ENCODE measurements at regions not wholly inside any gene's neighbourhood (a gene's known extent, or its start where the extent isn't known, plus 50 kb on each side); places are given as distances from the start of the nearest gene placed in this dataset.

- Mint-ChIP-seq H3K4me1 (peaks cover 9% of the 10 kb centered on the region), H3K27ac (no peak overlapping the region)
- DNase-seq = no peak
These were observed 333.9 kb downstream of the TBC1D32 start for GRCh38 chr6:121000381-121000780.

DNA sequence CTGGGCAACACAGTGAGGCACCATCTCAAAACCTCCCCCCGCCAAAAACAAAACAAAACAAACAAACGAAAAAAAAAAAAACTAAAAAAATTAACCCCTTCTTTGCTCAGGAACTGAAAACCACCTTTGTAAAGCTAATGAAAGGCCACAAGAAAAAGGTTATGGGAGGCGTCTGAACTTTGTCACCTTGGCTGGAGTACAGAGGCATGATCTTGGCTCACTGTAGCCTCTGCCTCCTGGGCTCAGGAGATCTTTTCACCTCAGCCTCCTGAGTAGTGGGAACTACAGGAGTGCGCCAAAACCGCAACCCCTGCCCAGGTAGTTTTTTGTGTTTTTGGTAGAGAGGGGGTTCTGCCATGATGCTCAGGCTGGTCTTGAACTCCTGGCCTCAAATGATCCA lies 337.9 kb downstream of the TBC1D32 start:
- Mint-ChIP-seq H3K36me3 (ENCODE audit: low read depth) (no peaks in the 10 kb centered on the region), H3K27me3 (ENCODE audit: insufficient read depth) (no peaks in the 10 kb centered on the region), H3K9me3 (no peaks in the 10 kb centered on the region), H3K27ac (no peak overlapping the region), H3K4me1 (peaks cover 9% of the 10 kb centered on the region), H3K4me3 (no peak overlapping the region)
- H3K4me3 ChIP-seq (ENCODE audit: low read length) = no peak overlapping the region
- DNase-seq = no peak
- H3K4me1 ChIP-seq (ENCODE audit: control insufficient read depth, insufficient read depth, low read length) = peaks cover 4% of the 10 kb centered on the region
- H3K27me3 ChIP-seq (ENCODE audit: control insufficient read depth, insufficient read depth, low read length, poor library complexity, severe bottlenecking) = no peaks in the 10 kb centered on the region
- no peak overlapping the region for H3K27ac ChIP-seq (ENCODE audit: low read depth, low read length)
- H3K9ac ChIP-seq (ENCODE audit: extremely low read depth, low read length, poor library complexity, severe bottlenecking) = no peak overlapping the region
- TF ChIP-seq, protein P1, sequence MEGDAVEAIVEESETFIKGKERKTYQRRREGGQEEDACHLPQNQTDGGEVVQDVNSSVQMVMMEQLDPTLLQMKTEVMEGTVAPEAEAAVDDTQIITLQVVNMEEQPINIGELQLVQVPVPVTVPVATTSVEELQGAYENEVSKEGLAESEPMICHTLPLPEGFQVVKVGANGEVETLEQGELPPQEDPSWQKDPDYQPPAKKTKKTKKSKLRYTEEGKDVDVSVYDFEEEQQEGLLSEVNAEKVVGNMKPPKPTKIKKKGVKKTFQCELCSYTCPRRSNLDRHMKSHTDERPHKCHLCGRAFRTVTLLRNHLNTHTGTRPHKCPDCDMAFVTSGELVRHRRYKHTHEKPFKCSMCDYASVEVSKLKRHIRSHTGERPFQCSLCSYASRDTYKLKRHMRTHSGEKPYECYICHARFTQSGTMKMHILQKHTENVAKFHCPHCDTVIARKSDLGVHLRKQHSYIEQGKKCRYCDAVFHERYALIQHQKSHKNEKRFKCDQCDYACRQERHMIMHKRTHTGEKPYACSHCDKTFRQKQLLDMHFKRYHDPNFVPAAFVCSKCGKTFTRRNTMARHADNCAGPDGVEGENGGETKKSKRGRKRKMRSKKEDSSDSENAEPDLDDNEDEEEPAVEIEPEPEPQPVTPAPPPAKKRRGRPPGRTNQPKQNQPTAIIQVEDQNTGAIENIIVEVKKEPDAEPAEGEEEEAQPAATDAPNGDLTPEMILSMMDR (conservative IDR thresholded peaks at IDR 0.05) = no peak
- H3K36me3 ChIP-seq (ENCODE audit: control insufficient read depth, insufficient read depth, low read length) = no peaks in the 10 kb centered on the region
- 79% methylated on average over 5 of the region's 5 CpGs; no CpG with 5 or more reads in 1 of the 2 experiments for WGBS, 2 experiments (ENCODE audit: insufficient coverage in 1 of 2, insufficient read length in 1 of 2)
- no peaks in the 10 kb centered on the region for H3K9me3 ChIP-seq (ENCODE audit: control insufficient read depth, low read length)

More at GRCh38 chr6:121000381-121000780, 333.9 kb downstream of the TBC1D32 start:
- Histone ChIP-seq H3K27ac (ENCODE audit: low read depth, low read length) (no peak overlapping the region), H3K4me3 (ENCODE audit: low read length) (peak overlapping the region; percentile 33), H3K4me1 (ENCODE audit: control insufficient read depth, insufficient read depth, low read length) (peaks cover 4% of the 10 kb centered on the region), H3K9ac (ENCODE audit: extremely low read depth, low read length, poor library complexity, severe bottlenecking) (no peak overlapping the region), H3K9me3 (ENCODE audit: control insufficient read depth, low read length) (peaks cover 23% of the 10 kb centered on the region), H3K27me3 (ENCODE audit: control insufficient read depth, insufficient read depth, low read length, poor library complexity, severe bottlenecking) (no peaks in the 10 kb centered on the region), H3K36me3 (ENCODE audit: control insufficient read depth, insufficient read depth, low read length) (no peaks in the 10 kb centered on the region)
- Mint-ChIP-seq H3K9me3 (peaks cover 11% of the 10 kb centered on the region), H3K27me3 (ENCODE audit: insufficient read depth) (no peaks in the 10 kb centered on the region), H3K36me3 (ENCODE audit: low read depth) (peaks cover 2% of the 10 kb centered on the region), H3K4me3 (no peak overlapping the region)
- TF ChIP-seq, protein P1 (conservative IDR thresholded peaks at IDR 0.05) = no peak
- WGBS, 2 experiments (ENCODE audit: insufficient coverage in 1 of 2, insufficient read length in 1 of 2) = 80 to 100% methylated on average over 2 to 5 of the region's 5 CpGs

DNA sequence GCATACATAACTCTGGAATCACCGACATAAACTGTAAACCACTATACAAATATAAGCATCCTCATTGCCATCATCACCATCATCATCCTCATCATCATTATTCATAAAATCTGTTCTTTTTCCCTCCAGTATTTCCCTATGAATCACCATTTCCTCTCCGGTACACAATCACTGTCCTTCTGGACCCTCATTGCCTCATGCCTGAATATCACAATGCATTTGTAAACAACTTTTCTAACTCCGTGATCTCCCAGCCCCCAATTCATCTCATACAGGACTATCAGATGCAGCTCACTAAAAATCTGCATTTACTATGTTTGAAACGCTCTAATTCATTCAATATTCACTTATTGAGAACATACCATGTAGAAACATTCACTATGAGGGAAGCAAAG lies 339.7 kb downstream of the TBC1D32 start:
- Histone ChIP-seq H3K9ac (ENCODE audit: extremely low read depth, low read length, poor library complexity, severe bottlenecking) (no peak overlapping the region), H3K27ac (ENCODE audit: low read depth, low read length) (no peak overlapping the region), H3K27me3 (ENCODE audit: control insufficient read depth, insufficient read depth, low read length, poor library complexity, severe bottlenecking) (no peaks in the 10 kb centered on the region), H3K9me3 (ENCODE audit: control insufficient read depth, low read length) (no peaks in the 10 kb centered on the region), H3K4me3 (ENCODE audit: low read length) (no peak overlapping the region), H3K36me3 (ENCODE audit: control insufficient read depth, insufficient read depth, low read length) (no peaks in the 10 kb centered on the region), H3K4me1 (ENCODE audit: control insufficient read depth, insufficient read depth, low read length) (no peaks in the 10 kb centered on the region)
- no peaks in the 10 kb centered on the region for H3K36me3 Mint-ChIP-seq (ENCODE audit: low read depth)
- WGBS, 2 experiments (ENCODE audit: insufficient coverage in 1 of 2, insufficient read length in 1 of 2) = 91 to 97% methylated on average over 2 to 4 of the region's 4 CpGs
- H3K9me3 Mint-ChIP-seq = no peaks in the 10 kb centered on the region
- H3K27ac Mint-ChIP-seq = no peak overlapping the region
- H3K4me1 Mint-ChIP-seq = no peaks in the 10 kb centered on the region
- H3K27me3 Mint-ChIP-seq (ENCODE audit: insufficient read depth) = no peaks in the 10 kb centered on the region
- TF ChIP-seq, protein P1 (conservative IDR thresholded peaks at IDR 0.05) = no peak
- DNase-seq = no peak
- H3K4me3 Mint-ChIP-seq = no peak overlapping the region
